Activated CD4-positive, alpha-beta memory T cell treated with anti-CD3 and anti-CD28 coated beads, Interleukin-2, amount 10 ng/mL, durations not matched to agents 7 days and 5 days (primary cell): ENCODE measurements at regions not wholly inside any gene's neighbourhood (a gene's known extent, or its start where the extent isn't known, plus 50 kb on each side); places are given as distances from the start of the nearest gene placed in this dataset.

Experiments used
- CTCF ChIA-PET: fragments of 350-600 bp; sonication (Branson Sonifier 250); formaldehyde crosslinking; loops from one replicate; lab custom pipeline; 2021; ENCODE audit warnings: antibody characterized with exemption, inconsistent platforms; lab: Charles Lee
- POLR2A ChIA-PET: fragments of 350-600 bp; sonication (Branson Sonifier 250); formaldehyde crosslinking; loops from one replicate; lab custom pipeline; 2021; ENCODE audit warnings: antibody characterized with exemption; lab: Charles Lee
- DNase-seq: peaks from one replicate; pipeline ENCODE4 v3.0.0-alpha.2; 2020
- H3K27ac Mint-ChIP-seq: one replicate; pipeline ENCODE4 v1.8.0; 2021; ENCODE audit warnings: mild to moderate bottlenecking, mixed read lengths
- H3K27me3 Mint-ChIP-seq: one replicate; pipeline ENCODE4 v1.8.0; 2021; ENCODE audit warnings: mixed read lengths
- H3K36me3 Mint-ChIP-seq: one replicate; pipeline ENCODE4 v1.8.0; 2021; ENCODE audit warnings: low read depth, mixed read lengths
- H3K4me1 Mint-ChIP-seq: one replicate; pipeline ENCODE4 v1.8.0; 2021; ENCODE audit warnings: mixed read lengths
- H3K4me3 Mint-ChIP-seq: one replicate; pipeline ENCODE4 v1.8.0; 2021; ENCODE audit warnings: mild to moderate bottlenecking, mixed read lengths
- H3K9me3 Mint-ChIP-seq: one replicate; pipeline ENCODE4 v1.8.0; 2021; ENCODE audit warnings: mixed read lengths

DNA sequence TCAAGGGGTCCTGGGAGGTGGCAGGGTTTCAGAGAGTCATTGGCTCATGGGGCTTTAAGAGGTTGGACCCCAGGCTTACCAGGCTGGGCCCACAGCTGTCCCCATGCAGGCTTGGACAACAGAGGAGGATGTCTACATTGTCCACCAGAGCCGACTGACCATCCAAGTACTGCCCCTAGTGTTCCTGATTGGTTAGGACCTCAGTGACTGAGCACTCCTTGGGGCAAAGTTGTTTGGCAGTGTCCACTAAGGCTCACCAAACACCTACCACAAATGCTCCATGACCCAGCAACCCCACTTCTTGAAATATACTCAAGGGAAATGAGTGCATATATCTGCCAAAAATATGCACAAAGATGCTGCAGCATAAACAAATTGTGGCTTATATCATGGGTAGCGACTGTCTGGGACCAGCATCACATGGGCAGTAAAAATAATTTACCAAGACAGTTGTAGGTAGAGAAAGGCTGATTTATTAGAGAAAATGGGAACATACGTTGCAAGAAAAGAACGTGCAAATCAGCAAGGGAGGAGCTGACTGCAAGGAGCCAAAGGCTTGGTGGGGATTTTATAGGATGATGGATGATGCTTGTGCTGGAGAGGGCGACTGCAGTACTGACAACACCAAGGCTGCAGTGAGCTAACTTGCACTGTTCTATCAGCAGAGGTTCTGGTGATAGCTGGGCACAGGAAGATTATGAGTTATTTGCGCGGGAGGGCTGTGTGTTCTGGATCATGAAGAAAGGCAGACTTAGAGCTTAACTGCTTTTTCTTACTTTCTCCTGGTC lies 265.2 kb downstream of the GADD45G start:
- Mint-ChIP-seq H3K4me3 (no peak overlapping the region), H3K27ac (no peak overlapping the region), H3K36me3 (no peaks in the 10 kb centered on the region), H3K27me3 (no peaks in the 10 kb centered on the region), H3K4me1 (no peaks in the 10 kb centered on the region), H3K9me3 (no peaks in the 10 kb centered on the region)
- ChIA-PET POLR2A (no interaction called here), CTCF (no interaction called here)
- no peak for DNase-seq

DNA sequence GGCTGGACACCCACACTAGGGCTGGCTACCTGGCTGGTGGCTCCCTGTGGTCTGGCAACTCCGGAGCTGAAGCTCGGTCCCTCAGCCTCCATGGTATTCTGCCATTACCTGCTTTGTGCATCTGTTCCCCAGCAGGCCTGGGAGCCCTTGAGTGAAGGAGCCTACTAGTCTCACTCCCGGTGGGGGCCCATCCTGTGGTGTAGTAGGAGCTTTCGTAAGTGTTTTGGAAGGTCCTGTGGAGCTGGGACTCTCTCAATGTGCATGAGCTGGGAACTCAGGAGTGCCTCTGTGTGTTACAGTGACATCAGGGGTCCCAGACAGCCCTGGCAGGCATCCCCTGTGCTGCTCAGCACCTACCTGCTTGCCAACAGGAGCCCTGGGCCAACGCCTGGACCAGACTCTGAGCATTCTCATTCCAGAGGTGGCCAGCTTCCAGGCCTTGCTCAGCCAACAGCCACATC lies 267.1 kb downstream of the GADD45G start:
- H3K36me3 Mint-ChIP-seq: no peaks in the 10 kb centered on the region
- no peaks in the 10 kb centered on the region for H3K27me3 Mint-ChIP-seq
- H3K4me1 Mint-ChIP-seq: no peaks in the 10 kb centered on the region
- H3K4me3 Mint-ChIP-seq: no peak overlapping the region
- CTCF ChIA-PET: no interaction called here
- DNase-seq: no peak
- POLR2A ChIA-PET: no interaction called here
- no peaks in the 10 kb centered on the region for H3K9me3 Mint-ChIP-seq
- H3K27ac Mint-ChIP-seq: no peak overlapping the region

DNA sequence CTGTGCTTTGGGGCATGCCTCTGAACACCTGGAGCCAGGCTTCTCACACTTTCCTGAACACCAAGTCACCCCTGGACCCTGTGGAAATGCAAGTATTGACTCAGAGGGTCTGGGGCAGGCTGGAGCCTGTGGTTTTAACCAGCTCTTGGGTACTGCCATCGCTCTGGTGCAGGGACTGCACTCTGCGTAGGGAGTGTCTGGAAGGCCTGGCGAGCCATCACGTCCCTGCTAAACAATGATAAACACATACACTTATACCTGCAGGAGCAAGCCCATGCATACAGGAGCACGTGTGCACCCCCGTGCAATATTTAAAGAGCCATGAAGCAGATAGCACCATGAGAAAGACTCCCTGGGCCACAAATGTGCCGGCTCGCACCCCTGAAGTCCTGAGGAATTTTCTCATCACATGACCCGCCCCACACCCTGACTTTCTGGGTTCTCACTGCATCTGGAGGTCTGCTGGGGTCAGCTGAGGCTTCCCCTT lies 267.7 kb downstream of the GADD45G start:
- Mint-ChIP-seq H3K27ac (no peak overlapping the region), H3K27me3 (no peaks in the 10 kb centered on the region), H3K4me3 (no peak overlapping the region), H3K9me3 (no peaks in the 10 kb centered on the region), H3K36me3 (no peaks in the 10 kb centered on the region), H3K4me1 (no peaks in the 10 kb centered on the region)
- POLR2A ChIA-PET: no interaction called here
- CTCF ChIA-PET: no interaction called here
- DNase-seq: no peak

DNA sequence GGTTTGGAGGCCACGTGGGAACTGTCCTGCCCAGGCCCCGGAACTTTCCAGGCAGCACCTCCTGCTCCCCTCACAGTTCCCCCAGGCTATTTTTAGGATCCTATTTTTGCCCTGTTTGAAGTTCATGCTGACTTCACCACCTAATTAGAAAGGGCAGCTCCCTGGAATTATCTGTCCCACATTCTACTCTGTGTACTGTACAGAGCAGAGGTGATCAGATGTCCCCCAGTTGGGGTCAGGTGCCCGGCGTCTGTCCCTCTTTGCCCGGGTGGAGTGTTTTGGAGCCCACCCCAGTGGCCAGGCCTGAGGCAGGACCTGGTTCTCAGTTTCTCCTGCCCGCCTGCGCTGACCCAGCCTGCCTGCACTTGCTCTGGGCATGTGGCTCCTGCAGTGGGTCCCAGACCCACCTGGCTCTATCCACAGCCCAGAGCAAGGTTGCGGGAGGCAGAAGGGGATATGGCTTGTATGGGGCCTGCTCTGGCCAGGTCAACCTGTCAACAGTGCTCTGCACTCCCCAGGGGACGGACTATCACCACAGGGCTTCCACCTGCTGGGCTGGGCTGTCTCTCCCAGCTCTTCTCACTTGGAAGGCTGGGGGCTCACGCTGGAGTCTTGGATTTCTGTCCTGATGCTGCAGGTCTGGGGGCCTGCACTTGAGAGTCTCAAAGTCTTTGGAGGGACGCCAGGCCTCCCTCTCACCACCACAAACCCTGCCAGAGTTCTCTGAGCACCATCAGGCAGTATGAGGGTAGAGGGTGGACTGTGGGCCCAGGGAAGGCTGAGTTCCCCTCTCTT lies 268.3 kb downstream of the GADD45G start:
- POLR2A ChIA-PET: no interaction called here
- H3K27ac Mint-ChIP-seq: no peak overlapping the region
- no peak overlapping the region for H3K4me3 Mint-ChIP-seq
- CTCF ChIA-PET: no interaction called here
- no peak for DNase-seq
- no peaks in the 10 kb centered on the region for H3K27me3 Mint-ChIP-seq
- no peaks in the 10 kb centered on the region for H3K4me1 Mint-ChIP-seq
- no peaks in the 10 kb centered on the region for H3K36me3 Mint-ChIP-seq
- no peaks in the 10 kb centered on the region for H3K9me3 Mint-ChIP-seq

DNA sequence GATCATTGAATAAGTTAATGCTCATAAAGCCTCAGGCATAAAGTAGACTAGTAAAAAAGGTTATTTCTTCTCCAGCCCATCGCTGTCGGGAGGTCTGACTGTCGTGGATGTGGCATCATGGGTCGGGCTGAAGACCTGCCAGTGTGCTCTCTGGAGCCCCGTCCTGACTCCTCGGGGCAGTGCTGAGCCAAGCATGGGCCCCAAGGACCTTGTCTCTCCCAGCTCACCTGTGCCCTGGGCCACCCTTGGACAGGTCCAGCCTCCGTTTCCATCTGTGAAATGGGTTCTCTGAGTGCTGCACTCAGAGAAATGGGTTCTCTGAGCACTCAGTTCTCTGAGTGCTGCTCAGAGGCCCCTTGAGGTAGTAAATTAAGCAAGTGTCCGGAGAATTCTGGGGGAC lies 269.0 kb downstream of the GADD45G start:
- ChIA-PET CTCF (no interaction called here), POLR2A (no interaction called here)
- Mint-ChIP-seq H3K27ac (no peak overlapping the region), H3K36me3 (no peaks in the 10 kb centered on the region), H3K4me1 (no peaks in the 10 kb centered on the region), H3K4me3 (no peak overlapping the region), H3K9me3 (no peaks in the 10 kb centered on the region), H3K27me3 (no peaks in the 10 kb centered on the region)
- no peak for DNase-seq

DNA sequence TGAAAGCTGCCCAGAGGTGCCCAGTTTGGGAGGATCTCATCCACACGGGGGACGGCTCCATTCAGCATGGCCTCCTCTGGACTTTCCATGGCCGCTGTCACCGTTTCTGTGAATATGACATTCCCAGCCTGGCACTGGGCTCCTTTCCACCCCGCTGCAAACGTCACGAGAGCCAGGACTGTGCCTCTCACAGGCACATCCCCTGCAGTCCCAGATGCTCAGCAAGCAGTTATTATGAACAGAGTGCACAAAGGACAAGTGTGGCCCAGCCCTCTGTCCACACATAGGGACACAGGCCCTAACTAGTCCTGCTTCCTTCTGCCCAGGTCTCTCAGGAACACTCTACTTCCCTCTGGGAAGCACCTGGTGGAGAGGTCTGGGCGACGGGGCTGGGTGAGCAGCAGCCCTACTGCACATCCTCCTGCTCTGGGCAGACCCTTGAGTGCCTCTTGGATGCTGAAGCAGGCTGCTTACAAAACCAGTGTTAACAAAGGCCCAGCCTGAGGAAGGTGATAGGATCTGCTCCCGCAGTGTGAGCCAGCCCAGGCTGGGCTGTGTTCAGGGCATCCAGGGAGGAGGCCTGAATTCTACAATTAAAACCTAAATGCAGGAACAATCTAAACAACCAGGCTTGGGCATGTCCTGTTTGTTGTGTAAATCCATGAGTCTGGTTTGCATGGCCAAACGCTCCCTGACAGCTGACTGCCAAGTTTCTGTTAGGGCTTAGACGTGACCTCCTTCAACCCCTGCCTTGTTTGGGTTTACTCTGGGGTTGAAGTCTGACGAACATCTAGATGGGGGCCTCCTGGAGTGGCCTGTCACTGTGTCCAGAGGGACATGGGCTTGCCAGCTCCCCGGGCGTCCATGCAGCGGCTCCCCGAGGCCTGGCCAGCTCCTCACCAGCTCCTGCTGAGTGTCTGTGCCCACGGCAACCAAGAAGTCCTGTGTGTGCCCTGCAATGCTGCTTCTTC lies 269.8 kb downstream of the GADD45G start:
- Mint-ChIP-seq H3K9me3 (no peaks in the 10 kb centered on the region), H3K4me1 (no peaks in the 10 kb centered on the region), H3K36me3 (no peaks in the 10 kb centered on the region), H3K4me3 (no peak overlapping the region), H3K27me3 (no peaks in the 10 kb centered on the region), H3K27ac (no peak overlapping the region)
- DNase-seq: no peak
- POLR2A ChIA-PET: no interaction called here
- CTCF ChIA-PET: no interaction called here

DNA sequence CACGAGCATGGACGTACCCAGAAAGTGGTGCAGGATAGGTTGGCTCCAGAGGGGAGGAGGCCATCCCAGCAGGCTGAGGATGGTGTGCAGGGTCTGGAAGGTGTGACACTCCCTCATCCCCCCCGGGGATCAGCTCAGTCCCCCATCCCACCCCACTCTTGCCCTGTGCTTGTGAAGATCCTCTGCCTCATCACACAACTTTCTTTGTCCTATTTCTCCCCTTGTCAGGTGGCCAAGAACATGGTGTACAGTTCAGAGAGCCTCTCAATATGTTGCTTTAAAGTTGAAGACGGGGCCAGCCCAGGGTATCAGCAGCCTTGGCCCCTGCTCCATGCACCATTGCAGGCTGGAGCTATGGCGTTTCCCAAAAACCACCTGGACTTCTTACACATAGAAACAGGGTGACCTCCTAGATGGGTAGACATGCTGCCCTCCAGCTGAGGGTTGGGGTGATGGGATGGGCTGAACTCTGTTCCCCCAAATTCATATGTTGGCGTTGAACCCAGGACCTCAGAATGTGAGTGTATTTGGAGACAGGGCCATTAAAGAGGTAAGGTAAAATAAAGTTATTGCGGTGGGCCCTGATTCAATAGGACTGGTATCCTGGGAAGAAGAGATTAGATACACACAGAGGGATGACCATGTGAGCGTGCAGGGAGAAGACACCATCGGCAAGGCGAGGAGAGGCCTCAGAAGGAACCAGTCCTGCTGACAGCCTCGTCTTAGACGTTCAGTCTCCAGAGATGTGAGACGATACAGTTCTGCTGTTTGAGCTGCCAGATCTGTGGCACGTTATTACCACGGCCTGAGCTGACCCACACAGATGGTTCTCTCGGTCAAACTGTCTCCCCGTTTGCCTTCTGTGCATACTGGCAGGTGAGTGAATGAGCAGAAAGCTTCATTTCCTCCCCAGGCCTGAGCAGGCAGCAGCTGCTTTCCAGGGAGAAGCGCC lies 272.5 kb downstream of the GADD45G start:
- Mint-ChIP-seq H3K36me3 (no peaks in the 10 kb centered on the region), H3K9me3 (no peaks in the 10 kb centered on the region)
- no peak for DNase-seq

DNA sequence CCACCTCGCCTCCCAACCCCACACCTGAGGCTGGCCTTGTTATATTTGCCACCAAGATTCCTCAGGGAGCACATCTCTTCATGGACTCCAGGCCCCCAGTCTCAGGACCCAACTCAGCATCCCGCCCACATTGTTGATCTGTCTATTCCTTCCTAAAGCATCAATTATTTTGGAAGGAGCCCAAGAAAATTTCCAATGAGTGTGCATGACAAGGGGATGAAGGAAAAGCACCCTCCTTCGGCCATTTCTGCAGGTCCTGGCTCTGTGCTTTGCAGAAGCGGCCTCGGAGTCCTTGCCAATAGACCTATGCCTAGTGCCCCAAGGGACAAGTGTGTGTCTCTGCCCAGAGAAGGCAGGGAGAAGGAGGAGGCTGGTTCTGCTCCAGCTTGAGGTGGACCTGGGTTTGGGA lies 273.2 kb downstream of the GADD45G start:
- no peak overlapping the region for H3K27ac Mint-ChIP-seq
- ChIA-PET CTCF (no interaction called here), POLR2A (no interaction called here)
- H3K4me3 Mint-ChIP-seq: no peak overlapping the region
- no peaks in the 10 kb centered on the region for H3K36me3 Mint-ChIP-seq
- no peaks in the 10 kb centered on the region for H3K4me1 Mint-ChIP-seq
- no peaks in the 10 kb centered on the region for H3K27me3 Mint-ChIP-seq
- H3K9me3 Mint-ChIP-seq: no peaks in the 10 kb centered on the region
- DNase-seq: no peak

More for the DNA sequence above, 272.5 kb downstream of the GADD45G start:
- H3K27me3 Mint-ChIP-seq: no peaks in the 10 kb centered on the region
- CTCF ChIA-PET: interaction anchor here (0.9 kb wide), 1 partner anchor 279 kb away, joined by 3 read pairs; no protein-coding TSS in a partner anchor
- no peak overlapping the region for H3K27ac Mint-ChIP-seq
- no peaks in the 10 kb centered on the region for H3K4me1 Mint-ChIP-seq
- POLR2A ChIA-PET: interaction anchor here (0.8 kb wide), 1 partner anchor 274 kb away, joined by 3 read pairs; no protein-coding TSS in a partner anchor
- no peak overlapping the region for H3K4me3 Mint-ChIP-seq

DNA sequence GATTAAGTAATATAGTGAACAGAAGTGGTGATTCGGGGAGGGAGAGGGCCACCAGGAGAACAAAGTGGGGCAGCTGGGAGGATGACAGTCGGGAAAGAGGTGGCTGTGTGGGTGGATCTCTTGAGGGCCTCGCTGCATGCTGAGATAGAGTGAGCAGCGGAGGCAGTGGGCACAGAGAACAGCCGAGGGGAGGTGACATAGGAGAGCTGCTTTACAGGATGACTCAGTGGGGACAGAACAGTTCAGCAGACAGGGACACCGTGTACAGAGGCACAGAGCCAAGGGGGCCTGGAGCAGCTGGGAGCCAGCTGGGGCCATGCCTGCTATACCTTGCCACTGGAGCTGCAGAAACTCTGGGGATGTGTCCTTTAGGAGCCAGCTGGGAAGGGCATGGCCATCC lies 273.9 kb downstream of the GADD45G start:
- no peak for DNase-seq
- ChIA-PET POLR2A (no interaction called here), CTCF (interaction anchor here (2.3 kb wide), 1 partner anchor 276 kb away, joined by 11 read pairs; no protein-coding TSS in a partner anchor)
- H3K9me3 Mint-ChIP-seq: no peaks in the 10 kb centered on the region
- H3K4me1 Mint-ChIP-seq: no peaks in the 10 kb centered on the region
- H3K27me3 Mint-ChIP-seq: no peaks in the 10 kb centered on the region
- H3K27ac Mint-ChIP-seq: no peak overlapping the region
- no peaks in the 10 kb centered on the region for H3K36me3 Mint-ChIP-seq
- no peak overlapping the region for H3K4me3 Mint-ChIP-seq

DNA sequence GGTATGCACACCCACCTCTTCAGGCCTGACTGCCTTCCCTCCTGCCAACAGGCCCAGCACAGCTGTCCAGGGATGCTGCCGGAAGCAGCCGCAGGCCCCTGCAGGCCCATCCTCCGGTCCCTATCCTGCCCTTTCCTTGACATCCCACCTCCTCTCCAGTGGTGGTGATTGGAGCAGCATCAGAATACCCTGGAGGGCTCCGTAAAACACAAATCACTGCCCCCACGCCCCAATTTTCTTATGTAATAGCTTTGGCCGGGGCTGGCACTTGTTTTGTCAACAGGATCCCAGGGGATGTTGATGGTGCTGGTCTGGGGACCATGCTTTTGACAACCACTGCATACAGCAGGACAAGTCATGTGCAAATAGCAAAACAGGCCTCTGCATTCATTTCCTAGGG lies 274.5 kb downstream of the GADD45G start:
- ChIA-PET CTCF (interaction anchor here (1.3 to 2.3 kb wide), 2 partner anchors 276 to 277 kb away, joined by 4 to 11 read pairs; no protein-coding TSS in a partner anchor), POLR2A (no interaction called here)
- Mint-ChIP-seq H3K9me3 (no peaks in the 10 kb centered on the region), H3K4me1 (no peaks in the 10 kb centered on the region), H3K27ac (no peak overlapping the region), H3K36me3 (no peaks in the 10 kb centered on the region), H3K4me3 (no peak overlapping the region), H3K27me3 (no peaks in the 10 kb centered on the region)
- DNase-seq: peak; percentile 15

DNA sequence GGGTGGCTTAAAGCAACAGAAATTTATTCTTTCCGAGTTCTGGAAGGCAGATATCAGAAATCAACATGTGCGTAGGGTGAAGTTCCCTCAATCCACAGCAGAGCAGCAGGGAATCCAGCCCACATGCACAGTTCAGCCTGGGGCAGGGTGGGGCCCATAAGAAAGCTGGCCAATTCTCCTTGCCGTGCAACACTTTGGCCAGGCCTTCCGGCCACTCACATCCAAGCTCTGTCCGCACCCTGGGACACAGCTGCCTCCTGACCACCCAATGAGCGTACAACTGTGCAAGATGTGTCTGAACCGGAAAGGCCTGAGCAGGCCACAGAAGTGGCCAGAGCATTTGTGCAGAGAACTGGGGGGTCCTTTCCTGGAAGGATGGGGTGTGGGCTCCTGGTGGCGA lies 274.9 kb downstream of the GADD45G start:
- Mint-ChIP-seq H3K36me3 (no peaks in the 10 kb centered on the region), H3K4me1 (no peaks in the 10 kb centered on the region), H3K27ac (no peak overlapping the region), H3K4me3 (no peak overlapping the region), H3K9me3 (no peaks in the 10 kb centered on the region), H3K27me3 (no peaks in the 10 kb centered on the region)
- POLR2A ChIA-PET: no interaction called here
- CTCF ChIA-PET: interaction anchor here (1.3 to 2.3 kb wide), 2 partner anchors 277 to 278 kb away, joined by 4 to 11 read pairs; no protein-coding TSS in a partner anchor
- DNase-seq: peak; percentile 5
